ENCODE measurements at regions not wholly inside any gene's neighbourhood (a gene's known extent, or its start where the extent isn't known, plus 50 kb on each side); places are given as distances from the start of the nearest gene placed in this dataset.

- no peak for DNase-seq
Observed at GRCh38 chr6:1113916-1114540, 197.9 kb upstream of the FOXQ1 start.

- DNase-seq = no peak
Observed at GRCh38 chr6:1111361-1111760, 200.5 kb upstream of the FOXQ1 start.

GRCh38 chr6:1110941-1111349, 201.0 kb upstream of the FOXQ1 start:
- DNase-seq = no peak

- DNase-seq = no peak
Observed at GRCh38 chr6:1110164-1110563, 201.7 kb upstream of the FOXQ1 start.

- DNase-seq = no peak
Observed at GRCh38 chr6:1109134-1109533, 202.8 kb upstream of the FOXQ1 start.

GRCh38 chr6:1108198-1108597, 203.7 kb upstream of the FOXQ1 start:
- DNase-seq = no peak

- no peak for DNase-seq
Observed at GRCh38 chr6:1107578-1107977, 204.3 kb upstream of the FOXQ1 start.

- no peak for DNase-seq
Observed at GRCh38 chr6:1105833-1106400, 206.0 kb upstream of the FOXQ1 start.

- no peak for DNase-seq
Observed at GRCh38 chr6:1104988-1105670, 206.8 kb upstream of the FOXQ1 start.

- no peak for DNase-seq
Observed at GRCh38 chr6:1103945-1104623, 207.8 kb upstream of the FOXQ1 start.

- DNase-seq = no peak
Observed at GRCh38 chr6:1103021-1103420, 208.9 kb upstream of the FOXQ1 start.

GRCh38 chr6:1100269-1100668, 211.6 kb upstream of the FOXQ1 start:
- DNase-seq = no peak

GRCh38 chr6:1099264-1099663, 212.6 kb upstream of the FOXQ1 start:
- DNase-seq = no peak

- DNase-seq = no peak
Observed at GRCh38 chr6:1096967-1097765, 214.7 kb upstream of the FOXQ1 start.

- no peak for DNase-seq
Observed at GRCh38 chr6:1094306-1094705, 217.6 kb upstream of the FOXQ1 start.

GRCh38 chr6:1091900-1092299, 220.0 kb upstream of the FOXQ1 start:
- no peak for DNase-seq

GRCh38 chr6:1089859-1090258, 222.0 kb upstream of the FOXQ1 start:
- no peak for DNase-seq

- no peak for DNase-seq
Observed at GRCh38 chr6:1088492-1089001, 223.4 kb upstream of the FOXQ1 start.

- DNase-seq = no peak
Observed at GRCh38 chr6:1087154-1087843, 224.6 kb upstream of the FOXQ1 start.

- no peak for DNase-seq
Observed at GRCh38 chr6:1086446-1087153, 225.3 kb upstream of the FOXQ1 start.

GRCh38 chr6:1082285-1082935, 229.5 kb upstream of the FOXQ1 start:
- no peak for DNase-seq

Measured in amniotic stem cell (primary cell).